HCT116 (cell line): ENCODE measurements at regions not wholly inside any gene's neighbourhood (a gene's known extent, or its start where the extent isn't known, plus 50 kb on each side); places are given as distances from the start of the nearest gene placed in this dataset.

Experiments
- ATAC-seq: fragments of 200-7000 bp; cut with Tn5 transposase; 2 replicates; pipeline ENCODE4 v1.9.1; 2020; ENCODE audit warnings: mild to moderate bottlenecking, moderate library complexity
- BruUV-seq: library from RNA; stranded (reverse); fragments of 400-500 nt; replicated peaks from 2 replicates; lab custom pipeline; 2021; lab: Mats Ljungman, UMichigan
- CTCF ChIA-PET: fragments of 300-600 bp; sonication (Branson Sonifier 250); formaldehyde crosslinking; loops from one replicate; lab custom pipeline; 2021; ENCODE audit warnings: antibody characterized with exemption; lab: Charles Lee
- POLR2A ChIA-PET: fragments of 300-600, 350-600 bp; sonication (Branson Sonifier 250); formaldehyde crosslinking; loops from one replicate; lab custom pipeline; 2021; ENCODE audit warnings: antibody characterized with exemption; lab: Charles Lee
- RAD21 ChIA-PET, 2 experiments: fragments of 300-600 bp; sonication (Branson Sonifier 250); formaldehyde crosslinking; loops; one replicate each; lab custom pipeline; 2023; ENCODE audit warnings: low total read pairs in 2 of 2; ENCODE audit not compliant: uncharacterized antibody in 2 of 2, unreplicated experiment in 2 of 2, low non-redundant PET in 1 of 2; lab: Charles Lee
- DNase-seq: peaks from one replicate; pipeline ENCODE4 v3.0.0-alpha.2; 2010; ENCODE audit warnings: low read depth, low spot score
- H2AFZ ChIP-seq: fragments of 200-600 bp; shearing (Covaris generic), sonication (generic); 2 replicates; pipeline ENCODE4 v1.6.1; 2017; ENCODE audit warnings: low read depth, mixed run types, mixed read lengths, antibody characterized with exemption, low read length; ENCODE audit not compliant: poor library complexity, severe bottlenecking
- H3K27ac ChIP-seq: 2 replicates; pipeline ENCODE4 v1.5.1; 2012; ENCODE audit warnings: low read depth, low read length
- H3K27me3 ChIP-seq: fragments of 200-600 bp; sonication (generic); 2 replicates; pipeline ENCODE4 v1.6.1; 2016; ENCODE audit warnings: mixed run types, low read length, mixed read lengths; ENCODE audit not compliant: insufficient read depth
- H3K36me3 ChIP-seq, 2 experiments: fragments of 200-500 bp in 1 of 2; fragments of 200-600 bp in 1 of 2; sonication (Bioruptor generic) in 1 of 2; sonication (generic) in 1 of 2; 2 replicates each; pipeline versions ENCODE4 v1.5.1 to v1.6.1; 2014 to 2016; ENCODE audit warnings: low read length in 2 of 2, inconsistent platforms in 1 of 2, mixed read lengths in 1 of 2, mixed run types in 1 of 2; ENCODE audit not compliant: insufficient read depth in 2 of 2, control insufficient read depth in 1 of 2
- H3K4me1 ChIP-seq, 2 experiments: fragments of 200-600 bp in 1 of 2; sonication (generic) in 1 of 2; 2 replicates each; pipeline versions ENCODE4 v1.5.1 to v1.6.1; 2012 to 2017; ENCODE audit warnings: low read length in 2 of 2, inconsistent platforms in 1 of 2, mild to moderate bottlenecking in 1 of 2, mixed read lengths in 1 of 2, mixed run types in 1 of 2, moderate library complexity in 1 of 2; ENCODE audit not compliant: insufficient read depth in 2 of 2, control insufficient read depth in 1 of 2
- H3K4me2 ChIP-seq: fragments of 200-600 bp; sonication (generic); 2 replicates; pipeline ENCODE4 v1.6.1; 2017; ENCODE audit warnings: mixed run types, low read length, mixed read lengths
- H3K4me3 ChIP-seq, 2 experiments: fragments of 200-600 bp in 1 of 2; sonication (generic) in 1 of 2; replicated peaks in 1 of 2; 2 replicates each; pipeline ENCODE4 v1.5.1; 2011 to 2016; ENCODE audit warnings: low read length in 2 of 2, control low read depth in 1 of 2, low read depth in 1 of 2, mild to moderate bottlenecking in 1 of 2, mixed read lengths in 1 of 2, mixed run types in 1 of 2
- H3K79me2 ChIP-seq: fragments of 200-600 bp; sonication (generic); 2 replicates; pipeline ENCODE4 v1.6.1; 2017; ENCODE audit warnings: mild to moderate bottlenecking, mixed run types, low read length, moderate library complexity, mixed read lengths; ENCODE audit not compliant: insufficient read depth
- H3K9ac ChIP-seq: fragments of 200-600 bp; sonication (generic); 2 replicates; pipeline ENCODE4 v1.6.1; 2016; ENCODE audit warnings: low read length, mixed read lengths
- H3K9me2 ChIP-seq: fragments of 200-600 bp; sonication (generic), shearing (Covaris generic); 2 replicates; pipeline ENCODE4 v1.6.1; 2017; ENCODE audit warnings: mixed run types, mild to moderate bottlenecking, moderate library complexity; ENCODE audit not compliant: insufficient read depth
- H3K9me3 ChIP-seq, 2 experiments: fragments of 200-500 bp in 1 of 2; fragments of 200-600 bp in 1 of 2; sonication (Bioruptor generic) in 1 of 2; sonication (generic) in 1 of 2; 2 replicates each; pipeline ENCODE4 v1.6.1; 2014 to 2017; ENCODE audit warnings: low read length in 2 of 2, mixed read lengths in 2 of 2, inconsistent platforms in 1 of 2, low read depth in 1 of 2, mild to moderate bottlenecking in 1 of 2, mixed run types in 1 of 2, moderate library complexity in 1 of 2; ENCODE audit not compliant: control insufficient read depth in 1 of 2, insufficient read depth in 1 of 2
- H4K20me1 ChIP-seq: fragments of 200-600 bp; sonication (generic), shearing (Covaris generic); 2 replicates; pipeline ENCODE4 v1.6.1; 2017; ENCODE audit warnings: mixed run types, mild to moderate bottlenecking, moderate library complexity; ENCODE audit not compliant: insufficient read depth
- ATF3 ChIP-seq: IDR thresholded peaks from 2 replicates; pipeline ENCODE4 v1.6.1; 2012
- CBX3 ChIP-seq: IDR thresholded peaks from 2 replicates; pipeline ENCODE4 v1.6.1; 2012; ENCODE audit warnings: low read depth
- CEBPB ChIP-seq: IDR thresholded peaks from 2 replicates; pipeline ENCODE4 v1.6.1; 2012; ENCODE audit warnings: low read depth
- EGR1 ChIP-seq: IDR thresholded peaks from 2 replicates; pipeline ENCODE4 v1.6.1; 2012; ENCODE audit warnings: low read depth
- ELF1 ChIP-seq: IDR thresholded peaks from 2 replicates; pipeline ENCODE4 v1.6.1; 2012; ENCODE audit warnings: low read depth, borderline replicate concordance
- EZH2 ChIP-seq: fragments of 200-600 bp; sonication (generic); IDR thresholded peaks from 2 replicates; pipeline ENCODE4 v1.6.1; 2017; ENCODE audit warnings: antibody characterized with exemption, mixed run types
- EZH2phosphoT487 ChIP-seq: fragments of 200-600 bp; IDR thresholded peaks from 2 replicates; pipeline ENCODE4 v1.6.1; 2018; ENCODE audit warnings: antibody characterized with exemption, borderline replicate concordance
- FOSL1 ChIP-seq: IDR thresholded peaks from 2 replicates; pipeline ENCODE4 v1.6.1; 2012; ENCODE audit warnings: low read depth
- JUND ChIP-seq: IDR thresholded peaks from 2 replicates; pipeline ENCODE4 v1.6.1; 2012
- MAX ChIP-seq: IDR thresholded peaks from 2 replicates; pipeline ENCODE4 v1.6.1; 2012
- POLR2A ChIP-seq: IDR thresholded peaks from 2 replicates; pipeline ENCODE4 v1.7.0; 2011; ENCODE audit warnings: borderline replicate concordance; ENCODE audit not compliant: insufficient read depth, insufficient read length; ENCODE audit errors: extremely low read depth
- POLR2AphosphoS5 ChIP-seq: IDR thresholded peaks from 2 replicates; pipeline ENCODE4 v1.6.1; 2011; ENCODE audit warnings: mild to moderate bottlenecking, low read depth, low read length, moderate library complexity
- ZBTB33 ChIP-seq: IDR thresholded peaks from 2 replicates; pipeline ENCODE4 v1.6.1; 2011; ENCODE audit warnings: mild to moderate bottlenecking, low read length, moderate library complexity; ENCODE audit not compliant: insufficient replicate concordance; ENCODE audit errors: extremely low read depth
- ZNF274 ChIP-seq: fragments of 200-500 bp; sonication (Bioruptor generic); IDR thresholded peaks from 2 replicates; pipeline ENCODE4 v1.6.1; 2014; ENCODE audit warnings: mild to moderate bottlenecking, low read depth, low read length, inconsistent platforms
- intact Hi-C: fragments of 100-400 bp; cut with micrococcal nuclease; formaldehyde crosslinking; loops from 2 replicates; pipeline ENCODE4 v1.10.0; 2022

DNA sequence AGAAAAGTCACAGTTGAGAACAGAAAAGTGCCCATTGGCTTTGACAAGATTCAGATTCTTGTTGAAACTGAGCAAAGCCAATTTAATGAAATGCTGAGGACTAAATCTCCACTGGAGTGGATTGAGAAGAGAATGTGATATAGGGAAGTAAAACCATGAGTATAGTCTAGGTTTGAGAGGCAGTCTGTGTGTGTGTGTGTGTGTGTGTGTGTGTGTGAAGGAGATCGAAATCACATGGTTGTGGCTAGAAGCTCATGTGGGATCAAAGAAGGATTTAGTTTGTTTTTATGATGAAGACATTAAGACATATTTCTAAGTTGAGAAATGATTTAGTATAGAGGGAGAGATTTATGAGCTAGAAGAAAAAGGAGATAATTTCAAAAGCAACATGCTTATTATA lies 275.7 kb upstream of the DAB2 start:
- ChIA-PET RAD21 (no interaction called here), POLR2A (no interaction called here), CTCF (interaction anchor here (1.2 kb wide), 1 partner anchor 10 kb away, joined by 3 read pairs; no protein-coding TSS in a partner anchor)
- Histone ChIP-seq H3K27ac (no peak overlapping the region), H3K27me3 (no peaks in the 10 kb centered on the region), H3K4me2 (no peak overlapping the region), H3K4me3 (no peak overlapping the region), H2AFZ (no peak overlapping the region), H3K9me3 (no peaks in the 10 kb centered on the region), H4K20me1 (no peaks in the 10 kb centered on the region), H3K9ac (no peak overlapping the region), H3K36me3 (no peaks in the 10 kb centered on the region), H3K4me1 (no peaks in the 10 kb centered on the region), H3K9me2 (no peaks in the 10 kb centered on the region), H3K79me2 (no peaks in the 10 kb centered on the region)
- no TSS peak for BruUV-seq
- TF ChIP-seq POLR2AphosphoS5, result no peak
- TF ChIP-seq EZH2, result no peak
- TF ChIP-seq MAX, result no peak
- no peak for TF ChIP-seq FOSL1
- TF ChIP-seq POLR2A, result no peak
- no peak for TF ChIP-seq EGR1
- no peak for TF ChIP-seq ATF3
- no peak for TF ChIP-seq EZH2phosphoT487
- TF ChIP-seq ZBTB33, result no peak
- no peak for TF ChIP-seq JUND
- TF ChIP-seq CBX3, result no peak
- no peak for TF ChIP-seq CEBPB
- TF ChIP-seq ZNF274, result no peak
- no peak for TF ChIP-seq ELF1
- intact Hi-C loops, result no loop called here
- DNase-seq (no peak), ATAC-seq (no peak)
